ENCODE measurements at regions not wholly inside any gene's neighbourhood (a gene's known extent, or its start where the extent isn't known, plus 50 kb on each side); places are given as distances from the start of the nearest gene placed in this dataset.

DNA sequence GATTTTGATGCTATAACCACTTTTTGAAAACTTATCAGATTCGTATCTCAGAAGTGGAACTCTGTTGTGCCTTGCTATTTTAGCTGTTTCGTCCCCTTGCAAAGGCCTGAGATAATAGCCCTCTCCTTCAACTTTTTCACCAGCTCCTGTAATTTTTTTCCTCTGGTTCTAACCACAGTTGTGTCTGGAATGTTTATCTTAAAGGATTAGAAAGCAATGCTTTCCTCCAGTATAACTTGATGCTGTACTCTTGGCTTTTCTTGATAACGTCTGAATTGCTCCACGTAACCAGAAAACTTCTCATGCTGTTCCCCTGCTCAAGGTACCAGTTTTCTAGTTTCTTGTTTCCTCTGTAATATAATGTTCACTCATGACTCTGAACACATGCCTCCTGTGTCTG lies 209.4 kb downstream of the DTWD2 start:
- Histone ChIP-seq H3K4me3 (ENCODE audit: low read length in 2 of 2) (no peak overlapping the region), H3K27ac (ENCODE audit: low read depth in 1 of 2, low read length in 2 of 2) (no peak overlapping the region), H3K36me3 (ENCODE audit: control insufficient read depth in 1 of 2, insufficient read depth in 2 of 2, low read length in 1 of 2) (no peaks in the 10 kb centered on the region), H3K27me3 (ENCODE audit: control insufficient read depth in 1 of 2, insufficient read depth in 2 of 2, low read length in 1 of 2) (peaks cover 0 to 1% of the 10 kb centered on the region in 2 donors), H3K4me1 (ENCODE audit: control insufficient read depth in 1 of 2, insufficient read depth in 2 of 2, low read length in 2 of 2) (no peaks in the 10 kb centered on the region), H3K9me3 (ENCODE audit: control insufficient read depth, low read length) (peaks cover 6% of the 10 kb centered on the region)
- ATAC-seq (ENCODE audit: low FRiP score) (no peak), DNase-seq (no peak)
- WGBS, 2 donors: 30 to 44% methylated on average over 4 of the region's 4 CpGs
- intact Hi-C loops (cut with DNase I): no loop called here

DNA sequence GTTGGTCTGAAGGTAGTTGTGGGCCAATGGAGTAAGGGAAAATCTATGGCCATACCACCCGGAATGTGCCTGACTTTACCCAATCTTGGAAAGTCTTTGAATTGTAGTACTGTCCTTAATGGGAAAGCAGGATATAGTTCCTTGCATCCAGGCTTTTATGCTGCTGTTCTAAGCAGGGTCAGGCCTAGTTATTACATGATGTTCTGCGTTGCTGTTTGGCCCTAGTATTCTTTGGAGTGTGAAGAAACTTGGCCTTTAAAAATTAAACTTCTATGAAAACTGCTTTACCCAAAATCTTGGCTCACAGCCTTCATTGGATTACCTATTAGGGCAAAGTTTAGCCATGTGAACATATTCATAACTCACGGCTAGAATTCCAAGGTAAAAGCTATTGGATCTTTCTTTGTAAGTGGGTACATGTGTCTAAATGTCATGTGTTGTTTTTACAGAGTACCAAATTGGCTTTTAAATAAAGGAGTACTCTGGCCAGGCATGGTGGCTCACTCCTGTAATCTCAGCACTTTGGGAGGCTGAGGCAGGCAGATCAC lies 211.1 kb downstream of the DTWD2 start:
- no peak overlapping the region for H3K4me3 ChIP-seq (ENCODE audit: low read length in 2 of 2)
- H3K9me3 ChIP-seq (ENCODE audit: control insufficient read depth, low read length): peaks cover 2% of the 10 kb centered on the region
- intact Hi-C loops (cut with DNase I): no loop called here
- H3K4me1 ChIP-seq (ENCODE audit: control insufficient read depth in 1 of 2, insufficient read depth in 2 of 2, low read length in 2 of 2): no peaks in the 10 kb centered on the region
- no peak for DNase-seq
- no peaks in the 10 kb centered on the region for H3K36me3 ChIP-seq (ENCODE audit: control insufficient read depth in 1 of 2, insufficient read depth in 2 of 2, low read length in 1 of 2)
- 79 to 82% methylated on average over 3 of the region's 3 CpGs for WGBS, 2 donors
- H3K27me3 ChIP-seq (ENCODE audit: control insufficient read depth in 1 of 2, insufficient read depth in 2 of 2, low read length in 1 of 2): peaks cover 0 to 1% of the 10 kb centered on the region in 2 donors
- no peak for ATAC-seq (ENCODE audit: low FRiP score)
- no peak overlapping the region for H3K27ac ChIP-seq (ENCODE audit: low read depth in 1 of 2, low read length in 2 of 2)

DNA sequence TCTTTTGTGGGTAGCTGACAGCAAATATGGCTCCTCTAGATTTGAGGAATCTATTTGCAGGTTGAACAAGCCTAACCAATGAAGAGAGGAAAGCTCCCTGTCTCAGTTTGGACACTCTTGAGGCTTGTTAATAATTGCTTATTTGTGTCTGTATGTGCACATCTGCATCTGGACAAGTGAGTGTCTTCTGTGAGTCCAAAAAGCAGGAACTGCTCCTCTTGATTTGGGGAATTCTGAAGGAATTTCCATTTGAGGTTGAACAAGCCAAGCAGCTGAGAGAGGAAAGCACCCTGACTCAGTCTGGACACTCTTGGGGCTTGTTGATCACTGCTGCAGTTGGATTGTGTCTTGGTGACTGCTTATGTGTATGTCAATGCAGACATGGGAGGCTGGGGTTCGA lies 211.6 kb downstream of the DTWD2 start:
- H3K9me3 ChIP-seq (ENCODE audit: control insufficient read depth, low read length): no peaks in the 10 kb centered on the region
- no peak overlapping the region for H3K4me3 ChIP-seq (ENCODE audit: low read length in 2 of 2)
- ATAC-seq (ENCODE audit: low FRiP score) (no peak), DNase-seq (no peak)
- H3K27me3 ChIP-seq (ENCODE audit: control insufficient read depth in 1 of 2, insufficient read depth in 2 of 2, low read length in 1 of 2): peaks cover 0 to 1% of the 10 kb centered on the region in 2 donors
- intact Hi-C loops (cut with DNase I): no loop called here
- no peak overlapping the region for H3K27ac ChIP-seq (ENCODE audit: low read depth in 1 of 2, low read length in 2 of 2)
- no peaks in the 10 kb centered on the region for H3K4me1 ChIP-seq (ENCODE audit: control insufficient read depth in 1 of 2, insufficient read depth in 2 of 2, low read length in 2 of 2)
- WGBS, 2 donors: 94 to 100% methylated on average over 1 of the region's 1 CpG
- H3K36me3 ChIP-seq (ENCODE audit: control insufficient read depth in 1 of 2, insufficient read depth in 2 of 2, low read length in 1 of 2): no peaks in the 10 kb centered on the region

GRCh38 chr5:118775790-118776499 lies 212.4 kb downstream of the DTWD2 start:
- no peak for DNase-seq
- H3K27ac ChIP-seq (ENCODE audit: low read depth in 1 of 2, low read length in 2 of 2): no peak overlapping the region
- peaks cover under 1% of the 10 kb centered on the region for H3K9me3 ChIP-seq (ENCODE audit: control insufficient read depth, low read length)
- peaks cover 0 to 1% of the 10 kb centered on the region in 2 donors for H3K27me3 ChIP-seq (ENCODE audit: control insufficient read depth in 1 of 2, insufficient read depth in 2 of 2, low read length in 1 of 2)
- no peaks in the 10 kb centered on the region for H3K4me1 ChIP-seq (ENCODE audit: control insufficient read depth in 1 of 2, insufficient read depth in 2 of 2, low read length in 2 of 2)
- H3K36me3 ChIP-seq (ENCODE audit: control insufficient read depth in 1 of 2, insufficient read depth in 2 of 2, low read length in 1 of 2): no peaks in the 10 kb centered on the region
- intact Hi-C loops (cut with DNase I): no loop called here
- no peak overlapping the region for H3K4me3 ChIP-seq (ENCODE audit: low read length in 2 of 2)
- no peak for ATAC-seq (ENCODE audit: low FRiP score)
- WGBS, 2 donors: 63 to 65% methylated on average over 2 of the region's 2 CpGs

DNA sequence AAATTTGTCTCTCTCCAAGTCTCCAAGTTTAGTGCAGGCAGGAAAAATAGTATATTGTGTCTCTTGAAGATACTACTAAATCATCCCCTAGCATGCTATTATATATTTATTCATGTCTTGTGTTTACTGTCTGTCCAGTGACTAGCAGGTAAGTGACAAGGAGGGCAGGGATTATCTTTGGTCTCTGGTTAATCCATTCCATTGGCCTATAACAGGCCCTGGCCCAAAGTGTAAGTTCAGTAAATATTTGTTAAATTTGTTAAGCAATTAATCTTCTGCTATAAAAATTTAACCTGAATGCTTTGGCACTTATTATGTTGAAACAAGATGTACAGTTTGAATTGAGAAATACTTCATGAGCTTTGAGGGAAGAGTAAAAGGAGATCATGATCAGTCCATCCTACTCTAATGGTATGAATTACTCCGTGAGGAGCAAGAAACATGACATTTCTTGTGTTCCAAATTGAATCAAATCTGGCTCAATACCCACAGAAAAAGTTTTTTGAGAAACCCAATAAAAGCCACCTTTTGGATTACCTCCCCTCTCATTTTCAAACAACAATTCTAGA lies 219.7 kb downstream of the DTWD2 start:
- DNase-seq (no peak), ATAC-seq (ENCODE audit: low FRiP score) (no peak)
- WGBS, 2 donors: 82 to 91% methylated on average over 1 of the region's 1 CpG
- H3K9me3 ChIP-seq (ENCODE audit: control insufficient read depth, low read length): peaks cover 1% of the 10 kb centered on the region
- H3K4me1 ChIP-seq (ENCODE audit: control insufficient read depth in 1 of 2, insufficient read depth in 2 of 2, low read length in 2 of 2): no peaks in the 10 kb centered on the region
- H3K27me3 ChIP-seq (ENCODE audit: control insufficient read depth in 1 of 2, insufficient read depth in 2 of 2, low read length in 1 of 2): no peaks in the 10 kb centered on the region
- H3K36me3 ChIP-seq (ENCODE audit: control insufficient read depth in 1 of 2, insufficient read depth in 2 of 2, low read length in 1 of 2): no peaks in the 10 kb centered on the region
- intact Hi-C loops (cut with DNase I): no loop called here
- H3K4me3 ChIP-seq (ENCODE audit: low read length in 2 of 2): no peak overlapping the region
- no peak overlapping the region for H3K27ac ChIP-seq (ENCODE audit: low read depth in 1 of 2, low read length in 2 of 2)

DNA sequence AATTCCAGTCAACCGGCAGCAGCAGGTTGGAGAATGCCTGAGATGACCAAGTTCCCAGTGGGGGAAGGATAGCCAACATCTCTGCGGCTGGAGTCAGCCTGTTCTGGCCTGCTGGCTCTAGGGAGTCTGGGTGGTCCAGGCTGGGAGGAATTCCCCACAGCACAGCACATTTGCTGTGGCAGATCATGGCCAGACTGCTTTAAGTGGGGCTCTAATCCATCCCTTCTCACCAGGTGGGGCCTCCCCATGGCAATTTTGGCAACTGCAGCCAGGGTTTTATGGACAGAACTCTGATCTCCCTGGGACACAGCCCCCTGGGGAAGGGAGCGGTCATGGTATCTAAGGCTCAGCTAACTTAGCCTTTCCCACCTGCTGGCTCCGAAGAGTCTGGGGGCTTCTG lies 226.1 kb downstream of the DTWD2 start:
- H3K4me3 ChIP-seq (ENCODE audit: low read length in 2 of 2): no peak overlapping the region
- ATAC-seq (ENCODE audit: low FRiP score): no peak
- H3K27ac ChIP-seq (ENCODE audit: low read depth in 1 of 2, low read length in 2 of 2): no peak overlapping the region
- DNase-seq: no peak
- intact Hi-C loops (cut with DNase I): no loop called here
- H3K4me1 ChIP-seq (ENCODE audit: control insufficient read depth in 1 of 2, insufficient read depth in 2 of 2, low read length in 2 of 2): no peaks in the 10 kb centered on the region
- no peaks in the 10 kb centered on the region for H3K27me3 ChIP-seq (ENCODE audit: control insufficient read depth in 1 of 2, insufficient read depth in 2 of 2, low read length in 1 of 2)
- no peaks in the 10 kb centered on the region for H3K36me3 ChIP-seq (ENCODE audit: control insufficient read depth in 1 of 2, insufficient read depth in 2 of 2, low read length in 1 of 2)
- WGBS, 2 donors: 87 to 89% methylated on average over 4 of the region's 4 CpGs
- peaks cover 1% of the 10 kb centered on the region for H3K9me3 ChIP-seq (ENCODE audit: control insufficient read depth, low read length)

GRCh38 chr5:118761814-118762213 lies 226.5 kb downstream of the DTWD2 start:
- Histone ChIP-seq H3K27ac (ENCODE audit: low read depth in 1 of 2, low read length in 2 of 2) (no peak overlapping the region), H3K9me3 (ENCODE audit: control insufficient read depth, low read length) (peaks cover 1% of the 10 kb centered on the region), H3K36me3 (ENCODE audit: control insufficient read depth in 1 of 2, insufficient read depth in 2 of 2, low read length in 1 of 2) (no peaks in the 10 kb centered on the region), H3K27me3 (ENCODE audit: control insufficient read depth in 1 of 2, insufficient read depth in 2 of 2, low read length in 1 of 2) (no peaks in the 10 kb centered on the region), H3K4me1 (ENCODE audit: control insufficient read depth in 1 of 2, insufficient read depth in 2 of 2, low read length in 2 of 2) (no peaks in the 10 kb centered on the region), H3K4me3 (ENCODE audit: low read length in 2 of 2) (no peak overlapping the region)
- intact Hi-C loops (cut with DNase I): no loop called here
- DNase-seq: no peak
- no peak for ATAC-seq (ENCODE audit: low FRiP score)
- WGBS, 2 donors: 55 to 63% methylated on average over 4 of the region's 4 CpGs

- ATAC-seq (ENCODE audit: low FRiP score) (no peak), DNase-seq (no peak)
- intact Hi-C loops (cut with DNase I): no loop called here
- no peaks in the 10 kb centered on the region for H3K4me1 ChIP-seq (ENCODE audit: control insufficient read depth in 1 of 2, insufficient read depth in 2 of 2, low read length in 2 of 2)
- H3K36me3 ChIP-seq (ENCODE audit: control insufficient read depth in 1 of 2, insufficient read depth in 2 of 2, low read length in 1 of 2): no peaks in the 10 kb centered on the region
- peaks cover 2% of the 10 kb centered on the region for H3K9me3 ChIP-seq (ENCODE audit: control insufficient read depth, low read length)
- no peak overlapping the region for H3K27ac ChIP-seq (ENCODE audit: low read depth in 1 of 2, low read length in 2 of 2)
- H3K4me3 ChIP-seq (ENCODE audit: low read length in 2 of 2): no peak overlapping the region
- H3K27me3 ChIP-seq (ENCODE audit: control insufficient read depth in 1 of 2, insufficient read depth in 2 of 2, low read length in 1 of 2): peaks cover 0 to 2% of the 10 kb centered on the region in 2 donors
- 88 to 92% methylated on average over 5 of the region's 5 CpGs for WGBS, 2 donors
Measured at GRCh38 chr5:118752969-118753368, 235.4 kb downstream of the DTWD2 start.

- 77% methylated on average over 4 of the region's 4 CpGs for WGBS, 2 donors
- H3K36me3 ChIP-seq (ENCODE audit: control insufficient read depth in 1 of 2, insufficient read depth in 2 of 2, low read length in 1 of 2): no peaks in the 10 kb centered on the region
- intact Hi-C loops (cut with DNase I): no loop called here
- no peaks in the 10 kb centered on the region for H3K4me1 ChIP-seq (ENCODE audit: control insufficient read depth in 1 of 2, insufficient read depth in 2 of 2, low read length in 2 of 2)
- ATAC-seq (ENCODE audit: low FRiP score) (no peak), DNase-seq (no peak)
- H3K9me3 ChIP-seq (ENCODE audit: control insufficient read depth, low read length): no peaks in the 10 kb centered on the region
- no peak overlapping the region for H3K4me3 ChIP-seq (ENCODE audit: low read length in 2 of 2)
- H3K27ac ChIP-seq (ENCODE audit: low read depth in 1 of 2, low read length in 2 of 2): no peak overlapping the region
- H3K27me3 ChIP-seq (ENCODE audit: control insufficient read depth in 1 of 2, insufficient read depth in 2 of 2, low read length in 1 of 2): no peaks in the 10 kb centered on the region
Measured at GRCh38 chr5:118736396-118736795, 252.0 kb downstream of the DTWD2 start.

Measured in aorta (tissue), 5 donors.